ENCODE measurements at regions not wholly inside any gene's neighbourhood (a gene's known extent, or its start where the extent isn't known, plus 50 kb on each side); places are given as distances from the start of the nearest gene placed in this dataset.

GRCh38 chr14:58825606-58826005 is 187.8 kb downstream of the DACT1 start:
- TF ChIP-seq CTCF (IDR thresholded peaks at IDR 0.05) (no peak), POLR2A (IDR thresholded peaks at IDR 0.05) (no peak)
